Neural progenitor cell (in vitro differentiated cells): ENCODE measurements at regions not wholly inside any gene's neighbourhood (a gene's known extent, or its start where the extent isn't known, plus 50 kb on each side); places are given as distances from the start of the nearest gene placed in this dataset.

Source experiments
- EZH2 ChIP-seq: fragments of 200-600 bp; sonication (generic); IDR thresholded peaks from 2 replicates; pipeline ENCODE4 v1.6.1; 2017; ENCODE audit warnings: antibody characterized with exemption, mild to moderate bottlenecking, moderate library complexity
- EZH2phosphoT487 ChIP-seq: fragments of 200-600 bp; sonication (generic); IDR thresholded peaks from 2 replicates; pipeline ENCODE4 v1.6.1; 2017; ENCODE audit warnings: antibody characterized with exemption
- TF ChIP-seq, protein P1 (sequence below): fragments of 200-600 bp; sonication (generic); IDR thresholded peaks from 2 replicates; pipeline ENCODE4 v1.5.1; 2017; ENCODE audit warnings: antibody characterized with exemption, mild to moderate bottlenecking

DNA sequence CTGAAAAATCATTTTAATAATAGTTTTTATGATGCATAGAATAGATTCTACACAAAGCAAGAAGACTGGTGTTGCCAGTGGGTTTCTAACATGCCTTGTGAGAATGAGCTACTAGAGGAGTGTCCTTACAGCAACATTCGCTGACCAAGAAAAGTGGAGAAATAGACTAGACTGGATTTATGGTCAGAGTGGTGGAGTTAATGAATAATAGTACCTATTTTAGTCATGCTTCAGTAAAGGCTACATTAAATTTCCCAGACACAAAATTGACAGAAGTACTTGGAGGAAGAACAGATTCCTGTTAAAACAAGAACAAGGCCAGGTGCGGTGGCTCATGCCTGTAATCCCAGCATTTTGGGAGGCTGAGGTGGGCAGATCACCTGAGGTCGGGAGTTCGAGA lies 539.2 kb downstream of the ETS1 start:
- TF ChIP-seq, protein P1, sequence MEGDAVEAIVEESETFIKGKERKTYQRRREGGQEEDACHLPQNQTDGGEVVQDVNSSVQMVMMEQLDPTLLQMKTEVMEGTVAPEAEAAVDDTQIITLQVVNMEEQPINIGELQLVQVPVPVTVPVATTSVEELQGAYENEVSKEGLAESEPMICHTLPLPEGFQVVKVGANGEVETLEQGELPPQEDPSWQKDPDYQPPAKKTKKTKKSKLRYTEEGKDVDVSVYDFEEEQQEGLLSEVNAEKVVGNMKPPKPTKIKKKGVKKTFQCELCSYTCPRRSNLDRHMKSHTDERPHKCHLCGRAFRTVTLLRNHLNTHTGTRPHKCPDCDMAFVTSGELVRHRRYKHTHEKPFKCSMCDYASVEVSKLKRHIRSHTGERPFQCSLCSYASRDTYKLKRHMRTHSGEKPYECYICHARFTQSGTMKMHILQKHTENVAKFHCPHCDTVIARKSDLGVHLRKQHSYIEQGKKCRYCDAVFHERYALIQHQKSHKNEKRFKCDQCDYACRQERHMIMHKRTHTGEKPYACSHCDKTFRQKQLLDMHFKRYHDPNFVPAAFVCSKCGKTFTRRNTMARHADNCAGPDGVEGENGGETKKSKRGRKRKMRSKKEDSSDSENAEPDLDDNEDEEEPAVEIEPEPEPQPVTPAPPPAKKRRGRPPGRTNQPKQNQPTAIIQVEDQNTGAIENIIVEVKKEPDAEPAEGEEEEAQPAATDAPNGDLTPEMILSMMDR, result no peak
- TF ChIP-seq EZH2 (no peak), EZH2phosphoT487 (no peak)
